ENCODE measurements at regions not wholly inside any gene's neighbourhood (a gene's known extent, or its start where the extent isn't known, plus 50 kb on each side); places are given as distances from the start of the nearest gene placed in this dataset.

DNA sequence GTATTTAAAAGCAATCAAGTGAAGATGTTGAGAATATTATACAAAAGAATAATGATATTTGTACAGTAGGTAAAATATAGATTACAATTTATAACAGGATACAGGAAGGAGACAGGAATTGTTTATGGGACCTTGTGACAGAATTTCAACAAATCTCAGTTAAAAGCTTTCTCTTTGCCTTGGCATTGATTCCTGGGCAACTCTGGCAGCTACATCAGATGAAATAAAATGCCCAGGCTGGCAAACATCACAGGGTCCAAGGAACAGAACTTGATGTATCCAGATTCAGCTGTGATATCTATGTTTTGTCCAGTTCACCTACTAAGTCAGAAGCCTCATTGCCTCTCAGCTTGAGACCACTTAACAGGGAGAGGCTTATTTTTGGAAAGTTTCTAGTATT is 473.1 kb downstream of the MCTP2 start:
- TF ChIP-seq, protein P1, sequence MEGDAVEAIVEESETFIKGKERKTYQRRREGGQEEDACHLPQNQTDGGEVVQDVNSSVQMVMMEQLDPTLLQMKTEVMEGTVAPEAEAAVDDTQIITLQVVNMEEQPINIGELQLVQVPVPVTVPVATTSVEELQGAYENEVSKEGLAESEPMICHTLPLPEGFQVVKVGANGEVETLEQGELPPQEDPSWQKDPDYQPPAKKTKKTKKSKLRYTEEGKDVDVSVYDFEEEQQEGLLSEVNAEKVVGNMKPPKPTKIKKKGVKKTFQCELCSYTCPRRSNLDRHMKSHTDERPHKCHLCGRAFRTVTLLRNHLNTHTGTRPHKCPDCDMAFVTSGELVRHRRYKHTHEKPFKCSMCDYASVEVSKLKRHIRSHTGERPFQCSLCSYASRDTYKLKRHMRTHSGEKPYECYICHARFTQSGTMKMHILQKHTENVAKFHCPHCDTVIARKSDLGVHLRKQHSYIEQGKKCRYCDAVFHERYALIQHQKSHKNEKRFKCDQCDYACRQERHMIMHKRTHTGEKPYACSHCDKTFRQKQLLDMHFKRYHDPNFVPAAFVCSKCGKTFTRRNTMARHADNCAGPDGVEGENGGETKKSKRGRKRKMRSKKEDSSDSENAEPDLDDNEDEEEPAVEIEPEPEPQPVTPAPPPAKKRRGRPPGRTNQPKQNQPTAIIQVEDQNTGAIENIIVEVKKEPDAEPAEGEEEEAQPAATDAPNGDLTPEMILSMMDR (conservative IDR thresholded peaks at IDR 0.05 in 1 of 2, IDR thresholded peaks at IDR 0.05 in 1 of 2; ENCODE audit: low read depth in 1 of 2, low read length in 2 of 2) = no peak
- no peak for TF ChIP-seq EZH2 (IDR thresholded peaks at IDR 0.05; ENCODE audit: low read length, missing control alignments)

All from fibroblast of lung (primary cell).